ENCODE measurements at regions not wholly inside any gene's neighbourhood (a gene's known extent, or its start where the extent isn't known, plus 50 kb on each side); places are given as distances from the start of the nearest gene placed in this dataset.
"Not testable (repeated sequence)": the region's sequence is repeated elsewhere in the genome, so short reads cannot be mapped to it uniquely, and the experiment has no call there.

- no peak for DNase-seq
These were observed 450.7 kb downstream of the AACS start for GRCh38 chr12:125515887-125516286.

- no peak for DNase-seq
These were observed 452.8 kb downstream of the AACS start for GRCh38 chr12:125518074-125518473.

- DNase-seq, result no peak
These were observed 453.9 kb downstream of the AACS start for GRCh38 chr12:125519026-125519651.

GRCh38 chr12:125525879-125526278, 460.6 kb downstream of the AACS start:
- DNase-seq, result no peak

DNA sequence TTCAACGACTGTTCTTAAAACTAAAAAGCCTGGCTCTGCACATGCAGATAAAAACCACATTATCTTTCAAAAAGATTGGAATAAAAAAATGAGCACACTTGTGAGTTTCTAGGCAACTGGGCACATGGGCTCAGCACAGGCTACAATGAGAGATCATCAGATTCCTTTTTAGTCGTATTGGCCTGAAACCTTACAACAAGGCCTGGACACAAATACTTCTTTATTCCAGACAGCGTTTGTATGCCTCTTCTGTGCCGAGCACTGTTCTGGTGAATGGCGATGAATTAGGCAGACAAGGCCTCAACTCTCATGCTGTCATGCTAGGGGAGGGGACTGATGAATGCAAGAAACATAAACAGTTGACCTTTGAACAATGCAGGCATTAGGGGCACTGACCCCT, 463.0 kb downstream of the AACS start:
- no peak for DNase-seq

GRCh38 chr12:125530201-125530600, 465.0 kb downstream of the AACS start:
- no peak for DNase-seq

- no peak for DNase-seq
These were observed 465.6 kb downstream of the AACS start for GRCh38 chr12:125530876-125531275.

DNA sequence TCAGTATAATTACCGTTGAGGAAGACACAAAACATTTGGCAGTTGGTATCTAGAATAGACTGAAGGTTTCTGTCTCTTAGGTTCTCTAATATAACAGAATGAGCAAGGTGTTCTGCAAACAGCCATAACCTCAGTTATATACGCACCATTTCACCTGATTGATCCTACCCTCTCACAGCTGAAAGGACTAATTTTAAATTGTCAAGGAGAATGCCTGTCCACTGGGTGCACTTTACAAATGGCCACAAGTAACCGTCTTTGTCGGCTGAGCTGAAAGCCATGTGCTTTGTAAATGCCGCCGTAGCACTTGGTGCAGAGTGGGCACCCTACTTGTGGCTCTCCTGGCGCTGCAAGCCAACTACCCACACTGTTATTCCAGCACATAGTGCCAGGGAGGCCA, 466.3 kb downstream of the AACS start:
- no peak for DNase-seq

DNA sequence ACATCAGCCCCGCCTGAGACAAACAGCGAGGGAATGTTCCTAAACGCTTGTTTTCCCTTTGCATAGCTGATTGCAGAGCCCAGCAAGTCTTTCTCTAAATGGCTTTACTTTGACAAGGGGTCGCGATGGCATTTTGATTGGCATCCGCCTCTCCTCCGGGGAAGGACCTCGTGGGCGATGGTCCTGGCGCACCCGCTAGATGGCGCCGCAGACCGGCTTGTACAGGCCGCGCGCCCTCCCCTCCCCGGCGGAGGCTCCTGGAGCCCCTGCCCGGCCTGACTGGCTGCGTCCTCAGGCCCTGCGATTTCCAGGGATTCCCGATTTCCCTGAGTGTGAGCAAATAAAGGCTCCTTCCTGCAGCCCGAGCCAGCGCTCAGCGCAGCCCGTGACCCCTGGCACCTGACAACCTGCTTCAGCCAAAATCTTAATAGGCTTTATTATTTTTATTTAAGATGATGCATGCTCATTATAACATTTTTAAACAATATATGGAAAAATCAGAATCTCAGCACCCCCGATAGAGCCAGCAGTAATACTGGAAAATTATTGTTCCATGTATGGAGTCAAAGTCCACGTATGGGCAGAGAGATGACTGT, 468.3 kb downstream of the AACS start:
- DNase-seq, result no peak

DNA sequence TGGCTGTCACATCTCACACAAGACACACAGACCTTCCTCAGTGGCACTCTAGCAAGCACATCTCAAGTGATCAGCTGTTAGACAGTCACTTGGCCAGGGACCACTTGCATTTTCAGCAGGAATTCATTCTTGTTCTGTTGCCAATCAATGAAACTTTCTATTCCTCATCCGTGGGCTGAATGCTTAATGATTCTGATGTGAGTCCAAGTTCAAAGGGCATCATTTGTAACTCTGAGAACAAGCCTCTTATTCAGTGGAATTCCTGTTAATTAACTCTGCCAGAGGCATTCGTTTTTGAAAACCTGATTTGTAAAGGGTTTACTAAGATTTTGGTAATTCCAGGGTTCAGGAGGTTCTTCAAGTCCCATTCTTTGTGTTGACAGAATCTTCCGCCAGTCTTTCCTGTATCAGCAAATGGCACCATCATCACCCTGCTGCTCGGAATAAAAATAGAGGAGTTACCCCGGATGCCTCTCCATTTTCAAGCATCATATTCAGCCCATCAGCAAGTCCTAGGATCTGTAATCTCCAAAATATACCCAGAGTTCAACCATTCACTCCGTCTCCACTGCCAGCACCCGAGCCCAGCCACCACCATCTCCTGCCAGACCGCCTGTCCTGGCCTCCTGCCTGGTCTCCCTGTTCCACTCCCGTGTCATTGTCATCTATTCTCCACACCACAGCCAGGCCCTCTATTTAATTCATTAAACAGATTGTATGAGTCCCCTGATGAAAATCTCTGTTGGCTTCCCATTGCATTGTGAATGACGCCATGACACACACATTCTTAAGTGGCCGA, 473.4 kb downstream of the AACS start:
- DNase-seq, result no peak

DNA sequence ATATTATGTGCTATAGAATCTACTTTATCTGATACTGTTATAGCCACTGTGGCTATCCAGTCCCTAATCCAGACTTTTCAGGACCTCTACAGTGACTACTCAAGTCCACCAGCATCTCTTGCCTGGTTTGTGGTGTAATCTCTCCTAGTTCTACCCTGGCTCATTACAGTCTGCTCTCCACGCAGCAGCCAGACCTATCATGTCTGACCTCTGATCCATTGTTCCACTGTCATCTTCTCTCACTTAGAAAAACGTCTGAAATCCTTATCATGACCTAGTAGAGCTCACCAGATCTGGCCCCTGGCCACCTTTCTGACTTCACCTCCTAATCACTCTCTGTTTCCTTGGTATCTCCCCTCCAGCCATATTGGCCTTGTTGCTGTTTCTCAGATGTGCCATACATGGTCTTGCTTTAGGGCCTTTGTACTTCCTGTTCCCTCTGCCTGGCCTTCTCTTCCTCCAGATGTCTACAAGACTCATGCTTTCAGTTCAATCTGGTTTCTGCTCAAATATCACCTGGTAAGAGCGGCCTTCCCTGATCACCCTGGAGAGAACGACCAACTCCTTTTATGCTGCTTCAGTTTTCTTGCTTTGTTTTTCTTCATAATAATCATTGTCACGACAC, 475.5 kb downstream of the AACS start:
- DNase-seq, result no peak

DNA sequence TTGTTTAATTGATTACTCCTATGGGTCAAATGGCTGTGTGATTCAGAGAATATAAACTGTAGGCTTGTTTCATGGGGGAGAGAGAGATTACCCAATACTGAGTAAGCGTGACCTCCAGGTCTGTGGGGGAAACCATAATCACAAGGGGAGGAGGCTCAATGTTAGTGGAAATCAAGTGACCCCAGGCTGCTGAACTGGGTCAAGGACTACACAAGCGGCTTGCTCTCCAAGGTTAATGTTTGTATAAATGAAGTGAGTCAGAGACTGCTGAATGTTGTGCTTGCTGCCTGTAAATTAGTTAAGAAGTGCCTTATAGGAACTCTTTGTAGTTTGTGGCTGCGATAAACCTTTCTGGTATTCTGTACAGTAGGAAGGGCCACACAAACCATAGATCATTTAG, 479.7 kb downstream of the AACS start:
- no peak for DNase-seq

GRCh38 chr12:125549171-125549570, 483.9 kb downstream of the AACS start:
- no peak for DNase-seq

DNA sequence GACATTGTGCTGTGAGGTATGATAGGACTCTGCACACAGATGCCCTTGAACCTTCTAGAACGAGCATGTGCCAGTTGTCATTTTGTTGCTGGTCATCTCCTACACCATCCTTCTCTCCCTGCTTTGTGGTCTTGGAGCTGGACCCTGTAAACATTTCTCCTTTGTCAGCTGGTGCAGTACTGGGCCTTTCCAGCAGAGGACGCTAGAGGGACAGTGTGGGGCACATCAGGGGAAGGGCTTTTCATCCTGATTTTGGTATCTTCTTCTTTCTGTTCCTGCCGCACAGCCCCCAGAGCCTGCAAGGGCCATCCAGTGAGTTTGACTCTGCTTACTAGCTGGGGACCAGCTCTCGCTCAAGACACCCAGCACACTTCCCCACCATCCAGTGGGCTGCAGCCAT, 484.6 kb downstream of the AACS start:
- no peak for DNase-seq

GRCh38 chr12:125552295-125552694, 487.1 kb downstream of the AACS start:
- no peak for DNase-seq

DNA sequence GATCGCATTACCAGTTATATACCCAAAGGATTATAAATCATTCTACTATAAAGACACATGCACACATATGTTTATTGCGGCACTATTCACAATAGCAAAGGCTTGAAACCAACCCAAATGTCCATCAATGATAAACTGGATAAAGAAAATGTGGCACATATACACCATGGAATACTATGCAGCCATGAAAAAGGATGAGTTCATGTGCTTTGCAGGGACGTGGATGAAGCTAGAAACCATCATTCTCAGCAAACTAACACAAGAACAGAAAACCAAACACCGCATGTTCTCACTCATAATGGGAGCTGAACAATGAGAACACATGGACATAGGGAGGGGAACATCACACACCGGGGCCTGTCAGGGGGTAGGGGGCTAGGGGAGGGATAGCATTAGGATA, 495.8 kb downstream of the AACS start:
- DNase-seq, result not testable (repeated sequence)

GRCh38 chr12:125564753-125565152, 499.5 kb downstream of the AACS start:
- DNase-seq, result no peak

DNA sequence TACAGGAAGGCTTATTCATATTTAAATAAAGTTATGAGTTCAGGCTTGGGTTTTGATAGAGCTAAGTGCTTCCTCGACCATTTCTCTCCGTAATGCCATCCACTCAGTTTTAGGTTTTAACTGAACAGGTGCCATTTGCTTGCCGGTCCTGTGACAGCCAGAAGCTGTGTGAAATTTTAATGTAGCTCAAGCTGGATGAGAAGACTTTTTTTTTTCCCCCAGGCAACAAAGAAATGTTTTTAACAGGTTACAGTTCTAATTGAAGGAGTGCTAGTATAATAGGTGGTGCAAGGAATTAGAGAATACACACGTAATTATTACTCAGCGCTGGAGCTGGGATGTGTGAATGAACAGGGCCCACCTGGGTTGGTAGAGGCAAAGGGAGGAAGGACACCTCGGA, 502.3 kb downstream of the AACS start:
- DNase-seq, result no peak

DNA sequence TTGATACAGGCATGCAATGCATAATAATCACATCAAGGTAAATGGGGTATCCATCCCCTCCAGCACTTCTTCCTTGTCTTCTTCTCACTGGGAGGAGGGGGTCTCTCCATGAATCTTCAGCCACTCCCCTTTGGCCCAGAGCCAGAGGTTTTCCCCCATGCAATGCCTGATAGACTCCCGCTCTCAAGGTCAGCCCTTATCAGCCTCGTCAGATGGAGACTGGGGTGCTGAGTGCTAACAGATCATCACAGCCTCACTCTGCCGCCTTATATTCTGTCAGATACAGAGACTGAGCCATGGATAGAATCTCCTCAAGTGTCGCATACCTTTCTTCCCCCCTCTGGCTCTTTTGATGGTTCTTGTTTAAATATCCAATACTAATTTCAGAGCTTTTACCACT, 503.1 kb downstream of the AACS start:
- DNase-seq, result no peak

- DNase-seq, result no peak
These were observed 508.0 kb downstream of the AACS start for GRCh38 chr12:125573271-125573670.

- no peak for DNase-seq
These were observed 512.1 kb downstream of the AACS start for GRCh38 chr12:125577334-125577733.

DNA sequence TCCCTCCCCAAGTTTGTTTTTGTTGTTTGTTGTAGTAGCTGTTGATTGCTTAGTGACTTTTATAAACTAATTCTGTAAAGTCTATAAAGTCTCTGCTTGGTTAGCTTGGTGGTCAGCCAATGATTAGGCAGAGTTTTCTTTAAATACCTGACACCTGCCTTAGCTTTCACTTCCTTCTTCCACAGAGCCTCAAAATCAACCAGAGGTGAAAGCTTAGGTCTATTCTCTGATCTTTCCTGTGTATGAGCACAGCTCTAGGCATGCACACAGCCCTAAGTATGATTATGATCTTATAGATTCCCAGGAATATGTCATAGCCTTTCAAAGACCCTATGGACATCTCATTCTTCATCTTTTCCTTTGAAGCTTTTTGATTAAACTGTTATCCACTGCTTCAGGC, 514.7 kb downstream of the AACS start:
- DNase-seq, result no peak

DNA sequence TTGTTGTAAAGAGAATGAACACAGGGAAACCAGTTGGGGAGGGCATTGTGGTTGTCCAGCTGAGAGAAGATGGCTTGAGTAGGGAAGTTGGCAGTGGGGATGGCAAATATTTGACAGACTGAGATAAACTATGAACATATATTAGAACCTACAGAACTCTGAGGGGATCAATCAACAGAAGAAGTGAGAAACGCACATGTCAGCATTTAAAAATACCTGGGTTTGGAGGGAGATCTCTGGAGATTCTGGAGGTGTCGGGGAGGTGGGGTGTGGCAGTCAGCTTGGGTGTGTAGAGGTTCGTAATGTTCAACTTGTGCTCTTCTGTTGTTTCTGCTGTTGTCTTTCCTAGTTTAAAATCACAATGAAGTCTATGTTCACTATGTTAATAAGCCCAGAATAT, 517.8 kb downstream of the AACS start:
- no peak for DNase-seq

GRCh38 chr12:125586441-125586840, 521.2 kb downstream of the AACS start:
- no peak for DNase-seq
